Heart right ventricle (tissue), 16 donors: ENCODE measurements at regions not wholly inside any gene's neighbourhood (a gene's known extent, or its start where the extent isn't known, plus 50 kb on each side); places are given as distances from the start of the nearest gene placed in this dataset.

ENCODE experiments used
- ATAC-seq, 8 donors: fragments of 200-7000 bp; cut with Tn5 transposase; one replicate each; pipeline ENCODE4 v1.9.1; 2020; ENCODE audit warnings: mild to moderate bottlenecking in 8 of 8, moderate library complexity in 8 of 8, moderate number of reproducible peaks in 1 of 8
- DNase-seq, 2 donors: peaks; one replicate each; pipeline ENCODE4 v3.0.0-alpha.2; 2020
- H3K27ac ChIP-seq, 10 donors: fragments of 200-600 bp; sonication (generic) in 2 of 10; one replicate each; pipeline versions ENCODE4 v1.5.0 to v1.8.0; 2020 to 2022; ENCODE audit warnings: mild to moderate bottlenecking in 3 of 10
- H3K27me3 ChIP-seq, 7 donors: fragments of 200-600 bp; one replicate each; pipeline ENCODE4 v1.8.0; 2021 to 2022; ENCODE audit warnings: mild to moderate bottlenecking in 2 of 7
- H3K36me3 ChIP-seq, 9 donors: fragments of 200-600 bp; sonication (generic) in 1 of 9; one replicate each; pipeline versions ENCODE4 v1.5.0 to v1.8.0; 2020 to 2022; ENCODE audit warnings: mild to moderate bottlenecking in 2 of 9
- H3K4me1 ChIP-seq, 9 donors: fragments of 200-600 bp; sonication (generic) in 1 of 9; one replicate each; pipeline versions ENCODE4 v1.5.0 to v1.8.0; 2020 to 2022; ENCODE audit warnings: mild to moderate bottlenecking in 4 of 9
- H3K4me3 ChIP-seq, 10 donors: fragments of 200-600 bp; sonication (generic) in 2 of 10; one replicate each; pipeline versions ENCODE4 v1.5.0 to v1.8.0; 2020 to 2022; ENCODE audit warnings: mild to moderate bottlenecking in 7 of 10, moderate library complexity in 2 of 10
- H3K9me3 ChIP-seq, 11 donors: fragments of 200-600 bp in 10 of 11; sonication (generic) in 2 of 11; one replicate each; pipeline versions ENCODE4 v1.5.0 to v1.8.0; 2013 to 2022; ENCODE audit warnings: mild to moderate bottlenecking in 2 of 11, control low read depth in 1 of 11, moderate library complexity in 1 of 11
- WGBS, 2 donors: extraction: QIAGEN DNeasy Blood & Tissue Kit; methylation state at CpG; one replicate each; pipeline ENCODE4 v1.1.7; 2013; ENCODE audit warnings: inconsistent platforms in 1 of 2; 5-methylcytosine and 5-hydroxymethylcytosine counted together
- intact Hi-C, 10 donors: fragments of 100-400 bp; cut with DNase I; formaldehyde crosslinking; loops; one replicate each; pipeline versions ENCODE4 v1.11.1 to v1.14.2; 2022
- TF ChIP-seq, protein P1 (sequence below), 9 donors: fragments of 200-600 bp; sonication (generic) in 2 of 9; IDR thresholded peaks; one replicate each; pipeline versions ENCODE4 v1.5.0 to v1.8.0; 2021 to 2022; ENCODE audit warnings: antibody characterized with exemption in 9 of 9, mild to moderate bottlenecking in 5 of 9, moderate library complexity in 1 of 9
- donor health status: Arrhythmogenic right ventricular cardiomyopathy.
- donor health status: ischemic (EF 13 %, LVEDD 7.1; RV severe dilation, severe dysfunction).
- donor health status: healthy with polysubstance abuse.
- donor health status: DM: no; HTN: yes; CAD: no.
- donor health status: DM: no; HTN: no; CAD: no.
- donor health status: ischemic (EF 25% LVEDD 6.9; RV normal size, moderate dysfunction).
- donor health status: ischemic (EF 25% LVEDD 5.7; RV mildly dilated, moderate dysfunction).
- donor health status: healthy.
- donor health status: DM: yes; HTN: yes; CAD: no.
- donor health status: Ischemic cardiomyopathy.
- donor health status: ischemic (EF 35%, LVEDD 5.7; RV mildly dilated, moderate dysfunction).
- donor health status: nonischemic (EF 11% LVEDD 7.7; RV severe dilation, severe dysfunction).
- donor health status: DM: yes; HTN: yes; CAD: no.
- donor health status: PGD.
- donor health status: ischemic (EF 29% LVEDD 5.4; RV normal size, mild dysfunction).
- donor health status: nonischemic (EF 23%, LVEDD 6.1; RV moderate dilation, normal function).

DNA sequence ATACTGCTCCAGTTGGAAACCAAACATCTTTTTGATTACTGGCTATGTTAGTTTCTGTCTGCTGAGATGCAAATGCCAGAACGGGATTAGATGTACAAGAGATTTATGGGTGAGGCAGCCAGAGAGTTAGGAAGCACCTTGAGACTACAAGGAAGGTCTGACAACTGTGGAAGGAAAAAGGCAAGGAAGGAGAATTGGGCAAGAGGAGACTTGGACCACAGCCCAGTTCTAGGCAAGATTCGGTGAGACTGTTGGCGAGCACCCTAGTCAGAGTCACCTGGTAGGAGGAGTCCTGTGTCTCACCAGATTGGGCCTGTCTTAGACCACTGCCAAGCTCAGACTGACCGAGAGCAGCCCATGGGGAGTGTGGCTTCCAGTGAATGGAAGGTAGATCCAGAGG is 91.8 kb upstream of the F13A1 start:
- ATAC-seq (no peak), DNase-seq (no peak)
- no peaks in the 10 kb centered on the region for H3K27me3 ChIP-seq
- H3K27ac ChIP-seq = no peak overlapping the region
- no peaks in the 10 kb centered on the region for H3K9me3 ChIP-seq
- H3K4me1 ChIP-seq = peaks cover 0 to 24% (median 7%) of the 10 kb centered on the region in 9 donors
- 63 to 64% methylated on average over 4 of the region's 4 CpGs for WGBS, 2 donors
- intact Hi-C loops = no loop called here
- no peak overlapping the region for H3K4me3 ChIP-seq
- TF ChIP-seq, protein P1, sequence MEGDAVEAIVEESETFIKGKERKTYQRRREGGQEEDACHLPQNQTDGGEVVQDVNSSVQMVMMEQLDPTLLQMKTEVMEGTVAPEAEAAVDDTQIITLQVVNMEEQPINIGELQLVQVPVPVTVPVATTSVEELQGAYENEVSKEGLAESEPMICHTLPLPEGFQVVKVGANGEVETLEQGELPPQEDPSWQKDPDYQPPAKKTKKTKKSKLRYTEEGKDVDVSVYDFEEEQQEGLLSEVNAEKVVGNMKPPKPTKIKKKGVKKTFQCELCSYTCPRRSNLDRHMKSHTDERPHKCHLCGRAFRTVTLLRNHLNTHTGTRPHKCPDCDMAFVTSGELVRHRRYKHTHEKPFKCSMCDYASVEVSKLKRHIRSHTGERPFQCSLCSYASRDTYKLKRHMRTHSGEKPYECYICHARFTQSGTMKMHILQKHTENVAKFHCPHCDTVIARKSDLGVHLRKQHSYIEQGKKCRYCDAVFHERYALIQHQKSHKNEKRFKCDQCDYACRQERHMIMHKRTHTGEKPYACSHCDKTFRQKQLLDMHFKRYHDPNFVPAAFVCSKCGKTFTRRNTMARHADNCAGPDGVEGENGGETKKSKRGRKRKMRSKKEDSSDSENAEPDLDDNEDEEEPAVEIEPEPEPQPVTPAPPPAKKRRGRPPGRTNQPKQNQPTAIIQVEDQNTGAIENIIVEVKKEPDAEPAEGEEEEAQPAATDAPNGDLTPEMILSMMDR (IDR thresholded peaks at IDR 0.05) = no peak
- H3K36me3 ChIP-seq = no peaks in the 10 kb centered on the region

DNA sequence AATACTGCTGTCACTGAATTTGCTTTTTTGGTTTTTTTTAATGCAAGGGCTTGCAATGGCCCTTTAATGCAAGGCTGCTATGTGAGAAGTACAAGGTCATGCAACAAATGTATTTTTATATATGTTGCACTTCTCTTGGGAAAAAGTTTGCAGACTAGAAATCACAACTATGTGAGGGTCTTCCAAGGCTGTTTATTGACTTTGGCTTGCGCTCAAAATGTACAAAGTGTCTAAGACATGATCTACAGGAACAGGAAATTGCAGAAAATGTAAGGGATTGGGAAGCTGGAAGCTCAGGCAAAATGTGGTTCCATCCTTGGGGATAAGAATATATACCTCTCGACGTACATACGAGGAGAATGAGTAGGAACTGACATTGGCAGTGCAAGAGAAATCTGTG is 92.2 kb upstream of the F13A1 start:
- Histone ChIP-seq H3K9me3 (no peaks in the 10 kb centered on the region), H3K27ac (no peak overlapping the region), H3K4me3 (no peak overlapping the region), H3K27me3 (no peaks in the 10 kb centered on the region), H3K4me1 (peaks cover 0 to 19% (median 6%) of the 10 kb centered on the region in 9 donors), H3K36me3 (no peaks in the 10 kb centered on the region)
- 69 to 77% methylated on average over 4 of the region's 4 CpGs for whole genome bisulfite sequencing, 2 donors
- DNase-seq (no peak), ATAC-seq (no peak)
- TF ChIP-seq, protein P1 (IDR thresholded peaks at IDR 0.05) = no peak
- intact Hi-C loops = no loop called here

DNA sequence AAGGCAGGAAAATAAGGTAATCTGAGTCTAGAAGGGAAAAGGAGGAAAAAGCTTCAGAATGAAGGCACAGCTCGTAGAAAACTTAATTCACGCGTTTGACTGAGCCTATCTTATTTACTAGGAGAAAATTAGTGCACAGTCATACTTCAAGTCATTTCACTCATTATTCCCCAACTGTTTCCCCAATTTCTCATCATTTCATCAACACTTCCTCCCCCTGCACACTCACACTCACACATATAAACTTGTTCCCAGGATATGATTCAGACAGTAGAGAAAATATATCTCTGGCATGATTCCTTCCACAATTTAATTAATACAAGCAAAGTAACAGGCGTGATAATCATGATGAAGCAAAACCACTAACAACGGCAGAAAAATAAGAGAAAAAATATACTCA is 94.5 kb upstream of the F13A1 start:
- peak overlapping the region in 1 of 10 donors; percentile 61 for H3K27ac ChIP-seq
- ATAC-seq = no peak
- 71 to 91% methylated on average over 5 of the region's 5 CpGs for WGBS, 2 donors
- H3K9me3 ChIP-seq = no peaks in the 10 kb centered on the region
- DNase-seq = no peak
- no peak overlapping the region for H3K4me3 ChIP-seq
- intact Hi-C loops = no loop called here
- TF ChIP-seq, protein P1 (IDR thresholded peaks at IDR 0.05) = no peak
- peaks cover 0 to 19% (median 6%) of the 10 kb centered on the region in 9 donors for H3K4me1 ChIP-seq
- H3K27me3 ChIP-seq = no peaks in the 10 kb centered on the region
- H3K36me3 ChIP-seq = no peaks in the 10 kb centered on the region

DNA sequence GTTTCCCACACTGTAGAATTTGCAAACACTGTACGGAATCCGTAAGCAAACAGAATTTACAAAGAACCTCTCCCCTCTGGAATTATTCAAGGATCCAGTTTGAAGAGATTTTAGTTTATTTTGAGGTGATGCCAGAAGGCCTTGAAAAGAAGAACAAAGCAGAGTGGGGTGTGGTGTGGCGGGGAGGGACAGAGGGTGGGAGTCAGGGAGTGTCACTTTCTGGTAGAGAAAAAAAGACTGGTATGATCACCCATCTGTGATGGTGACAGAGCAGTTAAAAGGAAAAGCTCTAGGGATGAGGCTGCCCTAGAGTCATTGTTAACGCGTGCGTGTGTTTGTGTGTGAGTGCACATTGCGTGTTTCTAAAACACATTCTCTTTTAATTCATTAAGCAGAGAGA is 97.0 kb upstream of the F13A1 start:
- peaks cover 0 to 13% (median 0%) of the 10 kb centered on the region in 9 donors for H3K4me1 ChIP-seq
- no peaks in the 10 kb centered on the region for H3K9me3 ChIP-seq
- no peaks in the 10 kb centered on the region for H3K27me3 ChIP-seq
- no peak for DNase-seq
- intact Hi-C loops = no loop called here
- no peak overlapping the region for H3K27ac ChIP-seq
- no peaks in the 10 kb centered on the region for H3K36me3 ChIP-seq
- TF ChIP-seq, protein P1 (IDR thresholded peaks at IDR 0.05) = no peak
- ATAC-seq = no peak
- H3K4me3 ChIP-seq = no peak overlapping the region
- WGBS, 2 donors = 91% methylated on average over 7 of the region's 7 CpGs
